ENCODE measurements at regions not wholly inside any gene's neighbourhood (a gene's known extent, or its start where the extent isn't known, plus 50 kb on each side); places are given as distances from the start of the nearest gene placed in this dataset.

DNA sequence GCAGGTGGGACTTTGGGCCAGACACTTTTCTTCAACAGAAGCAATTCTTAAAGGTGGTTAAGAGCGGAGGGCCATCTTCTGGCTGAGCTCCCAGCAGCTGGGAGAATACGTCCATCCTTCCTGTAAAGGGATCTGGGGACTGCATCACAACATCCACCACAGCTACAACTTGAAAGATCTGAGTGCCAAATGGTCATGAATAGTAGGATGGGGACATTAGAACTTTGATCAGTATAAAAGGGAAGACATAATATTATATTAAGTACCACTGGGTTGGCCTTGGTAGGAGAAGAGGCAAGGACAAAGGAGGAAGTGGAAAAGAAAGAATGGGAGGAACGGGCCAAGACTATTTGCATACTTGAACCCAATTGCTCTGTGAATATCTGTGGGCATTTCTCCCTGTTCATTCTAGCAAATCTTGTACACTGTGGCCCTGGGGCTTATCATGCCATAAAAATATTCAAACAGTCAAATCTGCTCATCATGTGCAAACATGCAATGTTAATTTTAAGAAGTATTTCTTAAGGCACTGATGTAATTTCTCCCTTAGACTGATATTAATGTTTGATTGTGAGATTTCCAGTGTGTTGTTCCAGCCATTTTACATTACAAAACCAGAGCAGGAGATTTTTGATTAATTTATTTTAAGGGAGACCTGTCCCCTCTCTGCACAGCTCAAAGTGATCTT lies 65.5 kb upstream of the CREB5 start:
- Histone ChIP-seq H3K9me3 (ENCODE audit: low read length) (no peaks in the 10 kb centered on the region), H3K9me2 (ENCODE audit: low read depth, low read length) (no peaks in the 10 kb centered on the region), H3F3A (ENCODE audit: insufficient read depth, low read length) (no peaks in the 10 kb centered on the region), H3K27me3 (ENCODE audit: insufficient read depth, low read length) (no peaks in the 10 kb centered on the region), H2AFZ (ENCODE audit: low read length) (no peak overlapping the region), H3K4me3 (ENCODE audit: low read depth, low read length, poor library complexity, severe bottlenecking) (no peak overlapping the region), H3K27ac (ENCODE audit: low read depth, low read length, poor library complexity, severe bottlenecking) (no peak overlapping the region), H3K9ac (ENCODE audit: low read length) (no peak overlapping the region), H3K79me2 (ENCODE audit: insufficient read depth, low read length) (no peaks in the 10 kb centered on the region), H3K4me2 (ENCODE audit: low read length) (no peak overlapping the region), H4K20me1 (ENCODE audit: insufficient read depth, low read length) (no peaks in the 10 kb centered on the region), H3K36me3 (ENCODE audit: insufficient read depth, low read length) (no peaks in the 10 kb centered on the region), H3K4me1 (ENCODE audit: insufficient read depth, low read length, severe bottlenecking) (no peaks in the 10 kb centered on the region)
- no peak for TF ChIP-seq EZH2 (IDR thresholded peaks at IDR 0.05; ENCODE audit: borderline replicate concordance, low read length)
- TF ChIP-seq, protein P1, sequence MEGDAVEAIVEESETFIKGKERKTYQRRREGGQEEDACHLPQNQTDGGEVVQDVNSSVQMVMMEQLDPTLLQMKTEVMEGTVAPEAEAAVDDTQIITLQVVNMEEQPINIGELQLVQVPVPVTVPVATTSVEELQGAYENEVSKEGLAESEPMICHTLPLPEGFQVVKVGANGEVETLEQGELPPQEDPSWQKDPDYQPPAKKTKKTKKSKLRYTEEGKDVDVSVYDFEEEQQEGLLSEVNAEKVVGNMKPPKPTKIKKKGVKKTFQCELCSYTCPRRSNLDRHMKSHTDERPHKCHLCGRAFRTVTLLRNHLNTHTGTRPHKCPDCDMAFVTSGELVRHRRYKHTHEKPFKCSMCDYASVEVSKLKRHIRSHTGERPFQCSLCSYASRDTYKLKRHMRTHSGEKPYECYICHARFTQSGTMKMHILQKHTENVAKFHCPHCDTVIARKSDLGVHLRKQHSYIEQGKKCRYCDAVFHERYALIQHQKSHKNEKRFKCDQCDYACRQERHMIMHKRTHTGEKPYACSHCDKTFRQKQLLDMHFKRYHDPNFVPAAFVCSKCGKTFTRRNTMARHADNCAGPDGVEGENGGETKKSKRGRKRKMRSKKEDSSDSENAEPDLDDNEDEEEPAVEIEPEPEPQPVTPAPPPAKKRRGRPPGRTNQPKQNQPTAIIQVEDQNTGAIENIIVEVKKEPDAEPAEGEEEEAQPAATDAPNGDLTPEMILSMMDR (IDR thresholded peaks at IDR 0.05; ENCODE audit: low read length), result no peak

DNA sequence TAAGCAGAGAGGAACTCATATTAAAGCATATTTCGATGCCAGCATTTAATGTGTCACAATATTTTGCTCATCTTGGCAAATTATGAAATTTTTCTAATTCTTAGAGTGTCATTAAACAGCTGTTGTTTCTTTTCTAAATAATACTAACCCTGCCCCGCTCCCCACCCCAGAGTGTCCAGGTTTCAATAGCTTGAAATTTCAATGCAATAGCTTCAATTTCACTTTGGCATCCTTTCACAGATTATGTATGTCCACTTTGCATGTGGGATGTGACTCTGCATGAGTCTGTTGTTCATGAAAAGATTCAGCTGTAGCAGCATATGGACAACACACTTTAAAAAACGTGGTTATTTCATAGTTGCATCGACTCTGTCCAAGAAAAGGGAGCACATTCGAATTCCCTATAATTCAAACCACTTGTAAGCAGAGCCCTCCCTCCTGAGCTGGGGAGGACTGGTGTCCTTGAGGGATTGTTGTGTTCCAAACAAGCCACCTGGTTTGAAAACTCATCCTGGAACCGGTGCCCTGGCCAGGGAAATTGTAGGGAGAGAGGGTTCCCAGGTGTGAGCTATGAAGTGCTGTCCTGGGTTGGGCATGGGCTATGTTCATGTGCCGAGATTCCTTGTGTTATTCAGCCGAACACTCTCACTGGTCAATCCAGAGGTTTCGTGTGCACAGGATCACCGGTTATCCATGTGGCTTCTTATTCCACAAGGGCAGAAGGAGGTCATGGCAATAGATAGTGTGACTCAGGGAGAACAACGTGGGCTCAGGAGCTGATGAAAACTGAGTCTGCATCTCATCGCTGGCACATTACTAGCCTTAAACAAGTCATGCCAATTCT lies 64.6 kb upstream of the CREB5 start:
- H3K36me3 ChIP-seq (ENCODE audit: insufficient read depth, low read length), result no peaks in the 10 kb centered on the region
- H3K27ac ChIP-seq (ENCODE audit: low read depth, low read length, poor library complexity, severe bottlenecking), result no peak overlapping the region
- H4K20me1 ChIP-seq (ENCODE audit: insufficient read depth, low read length), result no peaks in the 10 kb centered on the region
- TF ChIP-seq, protein P1 (IDR thresholded peaks at IDR 0.05; ENCODE audit: low read length), result no peak
- TF ChIP-seq EZH2 (IDR thresholded peaks at IDR 0.05; ENCODE audit: borderline replicate concordance, low read length), result no peak
- H3K9ac ChIP-seq (ENCODE audit: low read length), result no peak overlapping the region
- H3K4me1 ChIP-seq (ENCODE audit: insufficient read depth, low read length, severe bottlenecking), result no peaks in the 10 kb centered on the region
- H3K4me3 ChIP-seq (ENCODE audit: low read depth, low read length, poor library complexity, severe bottlenecking), result no peak overlapping the region
- H3K9me3 ChIP-seq (ENCODE audit: low read length), result no peaks in the 10 kb centered on the region
- no peak overlapping the region for H2AFZ ChIP-seq (ENCODE audit: low read length)
- no peaks in the 10 kb centered on the region for H3K9me2 ChIP-seq (ENCODE audit: low read depth, low read length)
- no peaks in the 10 kb centered on the region for H3K27me3 ChIP-seq (ENCODE audit: insufficient read depth, low read length)
- no peak overlapping the region for H3K4me2 ChIP-seq (ENCODE audit: low read length)
- H3F3A ChIP-seq (ENCODE audit: insufficient read depth, low read length), result no peaks in the 10 kb centered on the region
- no peaks in the 10 kb centered on the region for H3K79me2 ChIP-seq (ENCODE audit: insufficient read depth, low read length)

DNA sequence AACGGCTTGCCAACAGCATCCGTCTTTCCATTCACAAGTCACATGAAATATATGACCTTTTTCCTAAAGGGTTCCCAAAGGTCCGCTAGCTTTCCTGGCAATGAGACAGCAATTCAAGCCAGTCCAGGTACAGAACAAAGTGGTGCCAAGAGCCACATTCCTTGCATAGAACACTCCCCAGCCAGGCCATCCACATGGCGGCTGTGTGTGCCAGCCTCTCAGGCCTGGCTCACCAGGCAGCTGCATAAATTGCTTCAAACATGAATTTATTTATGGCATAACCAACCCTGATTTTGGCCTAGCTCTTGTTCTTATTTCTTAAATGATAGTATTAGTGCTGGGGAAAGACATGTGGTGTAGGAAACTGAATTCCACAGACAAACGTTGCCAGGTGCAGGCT lies 63.7 kb upstream of the CREB5 start:
- no peaks in the 10 kb centered on the region for H3K36me3 ChIP-seq (ENCODE audit: insufficient read depth, low read length)
- no peaks in the 10 kb centered on the region for H3K27me3 ChIP-seq (ENCODE audit: insufficient read depth, low read length)
- no peak for TF ChIP-seq EZH2 (IDR thresholded peaks at IDR 0.05; ENCODE audit: borderline replicate concordance, low read length)
- H4K20me1 ChIP-seq (ENCODE audit: insufficient read depth, low read length), result no peaks in the 10 kb centered on the region
- H3K9ac ChIP-seq (ENCODE audit: low read length), result no peak overlapping the region
- no peaks in the 10 kb centered on the region for H3K4me1 ChIP-seq (ENCODE audit: insufficient read depth, low read length, severe bottlenecking)
- H3K4me3 ChIP-seq (ENCODE audit: low read depth, low read length, poor library complexity, severe bottlenecking), result no peak overlapping the region
- no peaks in the 10 kb centered on the region for H3K79me2 ChIP-seq (ENCODE audit: insufficient read depth, low read length)
- no peak overlapping the region for H3K27ac ChIP-seq (ENCODE audit: low read depth, low read length, poor library complexity, severe bottlenecking)
- H3K9me2 ChIP-seq (ENCODE audit: low read depth, low read length), result no peaks in the 10 kb centered on the region
- no peaks in the 10 kb centered on the region for H3F3A ChIP-seq (ENCODE audit: insufficient read depth, low read length)
- no peaks in the 10 kb centered on the region for H3K9me3 ChIP-seq (ENCODE audit: low read length)
- no peak overlapping the region for H2AFZ ChIP-seq (ENCODE audit: low read length)
- H3K4me2 ChIP-seq (ENCODE audit: low read length), result no peak overlapping the region
